Endothelial cell of hepatic sinusoid (primary cell): ENCODE measurements at regions not wholly inside any gene's neighbourhood (a gene's known extent, or its start where the extent isn't known, plus 50 kb on each side); places are given as distances from the start of the nearest gene placed in this dataset.

Source experiments
- in situ Hi-C: cut with HindIII; loops from 2 replicates; pipeline ENCODE4 v1.10.0; 2017; ENCODE audit warnings: low sequenced_read_pairs

- in situ Hi-C loops, result no loop called here
Observed at GRCh38 chr15:77803487-77803886, 170.8 kb upstream of the LINGO1 start.

GRCh38 chr15:77800305-77800704, 167.6 kb upstream of the LINGO1 start:
- in situ Hi-C loops, result no loop called here

DNA sequence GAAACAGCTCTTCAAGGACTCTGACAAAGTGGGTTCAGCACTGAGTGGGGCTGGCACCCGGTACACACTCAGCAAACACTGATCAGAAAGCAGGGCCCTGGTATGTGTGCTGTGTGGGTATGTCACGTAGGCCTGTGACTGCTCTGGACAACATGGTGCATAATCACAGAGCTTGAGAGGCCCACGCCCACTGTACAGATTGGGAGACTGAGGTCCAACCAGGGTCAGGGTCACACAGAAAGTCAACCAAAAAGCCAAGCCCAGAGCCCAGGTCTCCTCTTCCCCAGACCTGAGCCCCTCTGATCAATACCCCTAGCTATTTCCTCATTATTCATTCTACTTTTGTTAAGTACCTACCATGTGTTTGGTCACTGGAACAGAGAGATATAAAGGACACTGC, 166.1 kb upstream of the LINGO1 start:
- in situ Hi-C loops, result no loop called here

DNA sequence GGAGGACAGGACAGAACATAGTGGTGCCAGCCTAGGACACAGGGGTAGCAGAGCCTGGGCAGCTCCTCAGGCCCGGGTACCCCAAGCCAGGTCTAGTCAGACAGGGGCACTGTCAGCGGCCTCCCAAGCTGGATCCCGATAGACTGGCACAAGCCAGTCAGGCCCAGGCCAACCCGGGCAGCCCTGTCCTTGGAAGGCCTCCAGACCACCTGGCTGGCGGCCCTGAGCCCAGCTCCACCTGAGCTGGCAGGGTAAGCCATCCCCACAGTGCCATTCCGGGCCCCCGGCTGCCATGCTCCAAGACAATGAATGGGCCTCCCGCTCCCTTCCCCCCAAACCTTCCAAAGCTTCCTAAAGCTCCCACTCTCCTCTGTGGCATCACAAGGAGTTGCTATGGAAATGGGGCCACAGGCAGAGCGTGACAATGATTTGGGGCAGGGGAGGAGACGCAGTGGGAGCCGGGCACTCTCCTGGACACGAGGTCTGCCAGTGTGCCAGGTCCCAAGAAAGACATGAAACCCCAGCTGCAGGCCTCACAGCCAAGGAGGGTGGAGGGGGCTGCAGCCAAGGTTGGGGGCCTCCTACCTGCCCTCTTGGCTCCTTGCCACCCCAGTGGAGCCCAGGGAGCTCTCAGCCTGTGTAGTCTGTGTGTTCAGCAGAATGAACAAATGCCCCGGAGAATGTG, 165.6 kb upstream of the LINGO1 start:
- in situ Hi-C loops, result no loop called here

DNA sequence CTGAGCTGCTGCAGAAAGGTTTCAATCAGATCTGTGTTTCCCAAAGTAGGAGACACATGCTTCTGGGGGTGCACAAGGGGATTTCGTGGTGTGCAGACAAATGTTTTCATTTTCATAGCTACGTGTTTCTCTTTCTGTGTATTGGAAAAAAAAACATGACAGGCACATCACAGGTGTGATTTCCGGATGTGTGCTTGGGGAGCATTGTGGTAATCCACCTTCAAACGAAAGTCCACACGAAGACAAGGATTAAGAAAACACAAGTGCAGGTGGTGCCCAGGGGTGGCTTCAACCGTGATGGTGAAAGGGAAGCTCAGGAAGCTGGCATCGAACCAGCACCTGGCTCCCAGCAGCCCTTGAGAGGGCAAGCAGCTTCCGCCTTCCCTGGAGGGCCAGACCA, 164.6 kb upstream of the LINGO1 start:
- in situ Hi-C loops, result no loop called here

DNA sequence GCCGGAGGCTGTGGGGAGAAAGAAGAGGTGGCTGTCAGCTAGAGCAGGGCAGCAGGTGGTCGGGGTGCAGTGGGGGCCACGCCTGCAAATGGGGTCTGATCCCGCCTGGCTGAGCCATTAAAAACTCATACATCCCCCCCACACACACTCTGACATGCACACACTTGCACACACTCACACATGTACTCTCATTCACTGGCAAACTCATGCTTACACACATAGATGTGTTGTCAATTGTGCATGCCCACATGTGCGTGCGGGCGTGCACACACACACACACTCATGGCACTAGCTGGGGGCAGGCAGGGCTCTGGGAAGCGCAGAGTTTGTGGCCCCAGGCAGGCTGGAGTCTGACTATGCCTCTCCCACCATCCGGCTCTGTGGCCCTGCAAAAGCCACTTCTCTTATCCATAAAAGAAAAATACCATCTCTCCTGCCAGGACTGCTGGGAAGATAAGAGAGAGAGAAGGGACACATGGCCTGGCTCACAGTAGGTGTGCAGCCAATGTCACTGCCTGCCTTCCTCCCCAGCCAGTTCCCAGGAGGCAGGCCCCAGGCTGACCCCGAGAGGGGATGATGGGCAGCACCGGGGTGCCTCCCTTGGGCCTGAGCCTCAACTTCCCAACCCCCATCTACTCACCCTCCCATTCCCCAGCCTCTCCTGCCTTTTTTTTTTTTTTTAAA, 163.5 kb upstream of the LINGO1 start:
- in situ Hi-C loops, result no loop called here

DNA sequence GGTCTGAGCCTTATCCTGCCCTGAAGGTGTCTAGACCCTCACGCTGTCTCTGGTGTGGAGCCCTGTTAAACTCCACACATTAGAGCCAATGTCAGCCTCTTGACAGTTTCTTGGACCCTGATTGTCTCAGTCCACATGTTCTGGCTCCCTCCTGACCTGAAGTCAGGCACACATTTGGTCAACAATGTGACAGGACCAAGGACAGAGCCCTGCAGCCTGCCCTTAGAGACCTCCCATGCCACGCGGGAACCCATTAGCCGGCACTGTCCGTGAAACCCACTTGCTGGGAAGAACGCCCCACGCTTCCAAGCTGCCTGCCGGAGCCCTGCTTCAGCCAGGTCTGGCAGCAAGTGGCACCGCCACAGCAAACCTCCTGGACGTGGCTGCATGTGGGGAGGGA, 162.7 kb upstream of the LINGO1 start:
- in situ Hi-C loops, result no loop called here

DNA sequence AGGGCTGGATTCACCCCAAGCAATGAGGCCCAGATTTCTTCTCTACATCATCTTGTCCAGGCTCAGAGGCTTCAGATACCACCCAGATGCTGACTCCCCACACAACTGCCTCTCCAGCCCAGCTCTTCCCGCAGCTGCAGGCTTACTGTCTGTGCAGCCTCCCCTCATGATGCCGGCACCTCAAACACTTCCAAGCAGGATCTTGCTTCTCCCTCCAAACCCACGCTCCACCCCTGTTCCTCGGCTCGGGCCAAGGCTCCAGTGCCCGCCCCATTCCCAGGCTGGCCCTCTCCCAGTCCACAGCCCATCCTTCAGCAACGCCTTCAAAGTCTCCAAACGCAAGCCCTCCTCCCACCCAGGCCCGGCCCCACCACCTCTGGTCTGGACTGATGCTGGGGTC, 159.2 kb upstream of the LINGO1 start:
- in situ Hi-C loops, result no loop called here

DNA sequence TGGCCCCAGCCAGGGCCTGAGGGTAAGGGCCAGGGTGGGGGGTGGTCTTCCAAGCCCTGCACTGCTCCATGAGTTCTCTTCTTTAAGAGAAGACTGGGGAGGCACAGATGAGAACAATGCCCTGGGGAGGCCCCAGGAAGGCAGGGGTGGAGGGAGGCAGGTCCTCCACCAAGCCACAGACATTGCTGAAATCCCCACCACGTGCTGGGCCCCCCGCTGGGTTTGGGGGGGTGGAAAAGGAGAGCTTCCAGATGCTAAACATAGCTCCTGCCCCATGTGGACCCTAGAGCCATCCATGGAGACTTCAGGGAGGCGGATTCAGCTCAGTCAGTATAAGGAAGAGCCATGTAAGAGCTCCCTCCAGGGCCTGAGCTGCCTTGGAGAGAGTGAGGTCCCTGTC, 157.8 kb upstream of the LINGO1 start:
- in situ Hi-C loops, result no loop called here

DNA sequence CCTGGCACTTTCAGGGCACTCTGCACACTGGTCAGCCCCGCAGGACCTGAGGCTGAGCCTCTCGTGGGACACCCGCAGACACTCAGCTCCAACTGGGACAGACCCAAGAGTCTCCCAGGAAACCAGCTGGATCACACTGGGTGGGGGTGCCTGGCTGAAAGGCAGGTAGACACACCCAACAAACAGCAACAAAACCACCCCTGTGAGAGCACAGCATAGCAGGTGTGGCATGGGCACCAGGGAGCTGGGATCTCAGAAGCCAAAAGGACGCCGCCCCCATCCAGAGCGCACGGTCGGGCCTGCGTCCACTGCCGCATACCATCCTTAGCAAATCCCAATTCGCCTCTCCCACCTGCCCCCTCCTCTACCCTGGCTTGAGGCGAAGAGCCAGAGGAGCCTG, 154.2 kb upstream of the LINGO1 start:
- in situ Hi-C loops, result no loop called here

DNA sequence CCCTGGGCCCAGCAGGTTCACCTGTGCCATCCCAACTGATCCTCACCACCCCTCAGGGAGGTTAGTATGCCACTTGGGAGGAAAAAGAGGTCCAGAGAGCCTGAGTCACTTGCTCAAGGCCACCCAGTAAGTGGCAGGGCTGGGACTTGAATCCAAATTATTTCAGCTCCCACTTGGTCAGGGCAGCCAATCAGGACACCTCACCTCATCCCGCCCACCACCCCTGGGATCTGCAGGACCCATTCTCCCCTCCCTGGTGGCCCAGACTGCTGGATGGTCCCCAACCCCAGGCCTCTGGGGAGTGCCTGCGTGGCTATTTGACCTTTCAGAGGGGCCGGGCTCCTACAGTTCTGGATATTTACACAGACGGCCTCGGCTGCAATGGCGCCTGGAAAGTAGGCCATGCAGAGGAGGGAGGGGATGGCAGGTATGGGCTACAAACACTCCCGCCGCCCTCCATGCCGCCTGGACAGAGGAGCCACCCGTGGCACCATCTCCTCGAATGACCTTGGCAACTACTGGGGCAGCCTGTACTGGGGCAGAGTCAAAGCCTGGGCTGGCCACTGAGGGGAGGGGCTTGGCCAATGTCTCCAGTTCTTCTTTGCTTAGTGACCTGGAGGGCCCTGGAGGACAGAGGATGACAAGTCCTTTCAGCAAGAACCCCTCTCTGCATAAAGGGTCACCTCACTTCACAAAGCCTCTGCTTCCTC, 153.6 kb upstream of the LINGO1 start:
- in situ Hi-C loops, result no loop called here

- in situ Hi-C loops, result no loop called here
Observed at GRCh38 chr15:77784361-77785292, 151.9 kb upstream of the LINGO1 start.

DNA sequence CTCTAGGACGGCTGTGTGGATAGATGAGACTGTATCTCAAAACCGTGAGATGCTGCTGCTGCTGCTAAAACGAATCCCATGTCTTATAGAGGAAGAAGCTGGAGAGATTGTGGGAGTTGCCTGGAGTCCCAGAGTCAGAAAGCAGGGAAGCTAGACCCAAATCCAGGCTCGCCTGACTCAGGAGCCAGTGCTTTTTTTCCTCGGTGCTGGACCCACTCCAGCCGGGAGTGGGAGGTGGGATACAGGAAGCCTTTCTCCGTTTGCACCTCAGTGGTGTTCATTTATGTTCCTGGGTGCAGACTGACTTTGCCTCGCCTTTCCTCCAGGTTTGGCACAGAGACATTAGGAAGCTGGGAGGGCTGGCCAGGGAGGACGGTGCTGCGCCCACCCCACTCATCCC, 150.9 kb upstream of the LINGO1 start:
- in situ Hi-C loops, result no loop called here

DNA sequence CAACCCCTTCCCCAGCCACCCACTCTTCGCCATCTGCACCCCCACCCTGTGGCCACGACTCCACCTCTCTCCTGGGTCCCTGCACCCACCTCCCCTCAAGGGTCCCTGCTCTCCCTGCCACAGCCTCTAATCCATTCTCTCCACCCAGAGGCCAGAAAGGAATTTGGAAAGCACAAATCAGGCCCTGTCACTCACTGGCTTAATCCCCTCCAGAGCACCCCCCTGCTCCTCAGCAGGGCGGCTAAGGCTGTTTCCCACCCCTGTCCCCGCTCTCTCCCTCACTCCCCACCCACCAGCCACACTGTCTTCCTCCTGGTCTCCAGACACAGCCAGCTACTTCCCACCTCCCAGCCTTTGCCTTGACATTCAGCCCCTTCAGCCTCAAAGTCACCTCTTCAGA, 150.0 kb upstream of the LINGO1 start:
- in situ Hi-C loops, result no loop called here

DNA sequence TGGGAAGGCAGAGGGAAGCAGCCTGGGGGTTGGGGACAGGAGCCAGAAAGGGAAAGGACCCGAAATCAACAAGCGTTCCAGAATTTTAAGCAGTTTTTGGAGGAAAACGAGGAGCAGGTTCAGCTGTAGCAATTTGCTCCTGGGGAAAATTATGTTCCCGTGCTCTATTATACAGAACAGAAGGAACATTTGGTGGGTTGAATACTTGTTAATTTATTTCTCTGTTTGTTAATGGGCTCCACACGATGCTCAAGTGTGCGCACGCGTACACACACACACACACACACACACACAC, 149.2 kb upstream of the LINGO1 start:
- in situ Hi-C loops, result no loop called here

DNA sequence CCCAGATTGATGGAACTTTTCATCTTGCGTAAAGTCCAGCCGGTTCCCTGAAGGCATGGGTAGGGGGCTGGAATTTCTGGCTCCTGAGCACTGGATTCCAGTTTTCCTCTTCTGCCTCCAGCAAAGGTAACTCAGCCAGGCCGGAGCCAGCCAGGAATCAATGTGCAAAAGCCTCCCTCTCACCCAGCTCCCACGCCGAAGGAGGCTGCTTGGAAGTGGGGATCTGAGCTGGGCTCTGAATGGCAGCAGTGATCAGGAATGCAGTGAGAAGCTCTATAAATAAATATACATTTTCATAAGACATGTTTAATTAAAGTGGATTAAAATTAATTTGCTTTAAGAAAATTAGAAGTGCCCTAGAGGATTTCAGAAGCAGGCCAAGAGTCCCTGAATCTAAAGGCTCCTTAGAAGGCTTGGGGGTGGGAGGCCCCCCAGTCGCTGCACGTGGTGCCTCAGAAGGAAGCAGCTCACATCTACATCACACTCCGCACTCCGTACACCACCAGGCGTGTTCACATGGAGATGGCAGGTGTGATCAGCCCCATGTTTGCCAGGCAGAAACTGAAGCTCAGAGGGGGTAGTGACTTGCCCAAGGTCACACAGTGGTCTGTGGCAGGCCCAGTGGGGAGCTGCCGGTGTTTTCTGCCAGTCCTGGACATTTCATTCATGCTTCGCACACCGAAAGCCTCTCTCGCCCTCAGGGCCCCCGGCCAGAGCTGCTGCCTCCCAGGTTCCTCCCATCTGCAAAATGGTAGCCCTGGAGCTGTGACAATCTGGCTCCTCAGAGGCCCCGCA, 148.6 kb upstream of the LINGO1 start:
- in situ Hi-C loops, result no loop called here

GRCh38 chr15:77778802-77779201, 146.1 kb upstream of the LINGO1 start:
- in situ Hi-C loops, result loop anchor here (5.0 to 10.0 kb wide), 2 partner anchors 46 to 78 kb away; no protein-coding TSS in a partner anchor

GRCh38 chr15:77775837-77776236, 143.1 kb upstream of the LINGO1 start:
- in situ Hi-C loops, result loop anchor here (5.0 to 10.0 kb wide), 2 partner anchors 49 to 81 kb away; no protein-coding TSS in a partner anchor

- in situ Hi-C loops, result loop anchor here (5.0 to 10.0 kb wide), 2 partner anchors 49 to 82 kb away; no protein-coding TSS in a partner anchor
Observed at GRCh38 chr15:77775373-77775772, 142.7 kb upstream of the LINGO1 start.

GRCh38 chr15:77774350-77774749, 141.6 kb upstream of the LINGO1 start:
- in situ Hi-C loops, result loop anchor here (10.0 kb wide), 1 partner anchor 50 kb away; no protein-coding TSS in a partner anchor
